Right atrium auricular region (tissue), 2 donors: ENCODE measurements at regions not wholly inside any gene's neighbourhood (a gene's known extent, or its start where the extent isn't known, plus 50 kb on each side); places are given as distances from the start of the nearest gene placed in this dataset.
"Not testable (repeated sequence)": the region's sequence is repeated elsewhere in the genome, so short reads cannot be mapped to it uniquely, and the experiment has no call there.

Experiments
- DNase-seq: peaks from one replicate; pipeline ENCODE4 v3.0.0-alpha.2; 2019; ENCODE audit warnings: low spot score
- H3K27ac ChIP-seq, 2 donors: fragments of 200-600 bp; sonication (generic); 1 replicate in 1 of 2; 2 replicates in 1 of 2; pipeline ENCODE4 v1.5.1; 2016 to 2019
- H3K27me3 ChIP-seq, 2 donors: fragments of 200-600 bp; sonication (generic); one replicate each; pipeline versions ENCODE4 v1.5.1 to v1.6.0; 2017 to 2019
- H3K36me3 ChIP-seq: fragments of 200-600 bp; sonication (generic); one replicate; pipeline ENCODE4 v1.5.1; 2016
- H3K4me1 ChIP-seq, 2 donors: fragments of 200-600 bp; sonication (generic); one replicate each; pipeline versions ENCODE4 v1.5.1 to v1.6.0; 2017 to 2019
- H3K4me3 ChIP-seq, 2 donors: fragments of 200-600 bp; sonication (generic); 1 replicate in 1 of 2; 2 replicates in 1 of 2; pipeline ENCODE4 v1.5.1; 2017 to 2019; ENCODE audit warnings: mild to moderate bottlenecking in 1 of 2, moderate library complexity in 1 of 2
- H3K9me3 ChIP-seq, 2 donors: fragments of 200-600 bp; sonication (generic); one replicate each; pipeline ENCODE4 v1.5.1; 2019
- TF ChIP-seq, protein P1 (sequence below), 2 donors: fragments of 200-600 bp; sonication (generic); IDR thresholded peaks; one replicate each; pipeline ENCODE4 v1.5.1; 2019; ENCODE audit warnings: antibody characterized with exemption in 2 of 2

DNA sequence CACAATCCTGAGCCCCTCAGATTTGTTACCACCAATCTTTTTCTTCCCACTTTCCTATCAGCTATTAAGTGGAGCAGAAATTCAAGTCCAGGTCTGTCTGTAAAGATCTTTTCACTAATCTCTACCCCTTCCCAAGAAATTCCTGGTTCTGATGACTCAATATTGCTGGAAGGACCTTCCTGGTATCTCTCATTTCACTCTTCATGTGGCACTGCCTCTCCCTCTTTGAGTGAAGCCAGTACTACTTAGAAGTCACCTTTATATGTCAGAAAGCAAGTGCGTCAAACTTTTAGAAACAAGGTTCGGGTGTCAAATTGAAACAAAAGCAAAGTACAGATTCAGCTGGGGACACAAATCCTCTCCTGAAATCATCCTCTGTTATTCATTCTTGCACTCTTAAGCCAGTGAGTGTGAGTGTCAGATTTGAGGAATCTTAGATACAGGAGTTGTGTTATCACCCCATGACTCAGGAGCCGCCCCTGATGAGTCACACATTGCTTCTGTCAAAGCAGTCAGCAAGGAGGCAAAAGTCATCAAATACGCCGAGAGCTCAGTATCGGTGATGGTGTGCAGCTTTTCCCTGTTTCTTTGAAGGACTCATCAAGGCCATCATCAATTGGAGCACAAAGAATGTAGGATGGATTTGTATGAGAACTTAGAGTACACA lies 313.0 kb downstream of the CETN3 start:
- no peaks in the 10 kb centered on the region for H3K9me3 ChIP-seq
- peak overlapping the region in 1 of 2 donors; percentile 57 for H3K27ac ChIP-seq
- no peaks in the 10 kb centered on the region for H3K36me3 ChIP-seq
- no peak overlapping the region for H3K4me3 ChIP-seq
- H3K27me3 ChIP-seq, result no peaks in the 10 kb centered on the region
- peaks cover 0 to 5% of the 10 kb centered on the region in 2 donors for H3K4me1 ChIP-seq
- peak; percentile 71 for DNase-seq
- TF ChIP-seq, protein P1, sequence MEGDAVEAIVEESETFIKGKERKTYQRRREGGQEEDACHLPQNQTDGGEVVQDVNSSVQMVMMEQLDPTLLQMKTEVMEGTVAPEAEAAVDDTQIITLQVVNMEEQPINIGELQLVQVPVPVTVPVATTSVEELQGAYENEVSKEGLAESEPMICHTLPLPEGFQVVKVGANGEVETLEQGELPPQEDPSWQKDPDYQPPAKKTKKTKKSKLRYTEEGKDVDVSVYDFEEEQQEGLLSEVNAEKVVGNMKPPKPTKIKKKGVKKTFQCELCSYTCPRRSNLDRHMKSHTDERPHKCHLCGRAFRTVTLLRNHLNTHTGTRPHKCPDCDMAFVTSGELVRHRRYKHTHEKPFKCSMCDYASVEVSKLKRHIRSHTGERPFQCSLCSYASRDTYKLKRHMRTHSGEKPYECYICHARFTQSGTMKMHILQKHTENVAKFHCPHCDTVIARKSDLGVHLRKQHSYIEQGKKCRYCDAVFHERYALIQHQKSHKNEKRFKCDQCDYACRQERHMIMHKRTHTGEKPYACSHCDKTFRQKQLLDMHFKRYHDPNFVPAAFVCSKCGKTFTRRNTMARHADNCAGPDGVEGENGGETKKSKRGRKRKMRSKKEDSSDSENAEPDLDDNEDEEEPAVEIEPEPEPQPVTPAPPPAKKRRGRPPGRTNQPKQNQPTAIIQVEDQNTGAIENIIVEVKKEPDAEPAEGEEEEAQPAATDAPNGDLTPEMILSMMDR (IDR thresholded peaks at IDR 0.05), result no peak

DNA sequence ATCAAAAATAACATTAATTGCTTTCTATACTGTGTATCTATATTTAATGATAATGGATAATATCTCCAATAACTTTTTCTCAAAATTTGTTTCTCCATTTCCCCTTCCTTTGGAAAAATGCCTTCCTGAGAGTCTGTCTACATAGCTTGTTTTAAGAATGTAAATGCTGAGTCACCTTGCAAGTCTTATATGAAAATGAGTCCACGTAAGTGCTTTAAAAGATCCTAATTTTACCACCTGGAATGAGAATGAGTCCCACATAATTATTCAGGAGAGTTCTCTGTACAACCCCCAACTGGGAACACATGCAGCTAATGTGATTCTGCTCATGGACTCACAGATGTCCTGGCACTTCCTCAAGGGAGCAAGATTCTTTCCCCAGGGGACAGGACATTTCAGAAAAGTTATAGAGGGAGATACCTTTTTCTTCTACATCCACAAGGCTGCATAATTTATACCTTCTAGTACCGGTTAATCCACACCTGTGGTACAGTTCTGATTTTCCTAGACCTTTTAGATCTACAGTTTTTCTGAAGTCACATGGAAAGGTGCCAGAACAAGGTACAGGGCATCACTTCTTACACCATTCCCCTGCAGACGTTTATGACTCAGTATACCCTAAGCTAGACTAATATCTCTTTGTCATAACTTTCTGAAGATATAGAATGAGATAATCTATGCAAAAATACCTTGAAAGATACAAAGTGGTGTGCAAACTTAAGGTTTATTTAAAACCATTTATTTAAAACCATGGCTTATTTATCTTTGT lies 314.1 kb downstream of the CETN3 start:
- Histone ChIP-seq H3K36me3 (no peaks in the 10 kb centered on the region), H3K27ac (no peak overlapping the region), H3K4me1 (peaks cover 0 to 5% of the 10 kb centered on the region in 2 donors), H3K4me3 (no peak overlapping the region), H3K27me3 (no peaks in the 10 kb centered on the region), H3K9me3 (no peaks in the 10 kb centered on the region)
- DNase-seq, result no peak
- TF ChIP-seq, protein P1 (IDR thresholded peaks at IDR 0.05), result no peak

DNA sequence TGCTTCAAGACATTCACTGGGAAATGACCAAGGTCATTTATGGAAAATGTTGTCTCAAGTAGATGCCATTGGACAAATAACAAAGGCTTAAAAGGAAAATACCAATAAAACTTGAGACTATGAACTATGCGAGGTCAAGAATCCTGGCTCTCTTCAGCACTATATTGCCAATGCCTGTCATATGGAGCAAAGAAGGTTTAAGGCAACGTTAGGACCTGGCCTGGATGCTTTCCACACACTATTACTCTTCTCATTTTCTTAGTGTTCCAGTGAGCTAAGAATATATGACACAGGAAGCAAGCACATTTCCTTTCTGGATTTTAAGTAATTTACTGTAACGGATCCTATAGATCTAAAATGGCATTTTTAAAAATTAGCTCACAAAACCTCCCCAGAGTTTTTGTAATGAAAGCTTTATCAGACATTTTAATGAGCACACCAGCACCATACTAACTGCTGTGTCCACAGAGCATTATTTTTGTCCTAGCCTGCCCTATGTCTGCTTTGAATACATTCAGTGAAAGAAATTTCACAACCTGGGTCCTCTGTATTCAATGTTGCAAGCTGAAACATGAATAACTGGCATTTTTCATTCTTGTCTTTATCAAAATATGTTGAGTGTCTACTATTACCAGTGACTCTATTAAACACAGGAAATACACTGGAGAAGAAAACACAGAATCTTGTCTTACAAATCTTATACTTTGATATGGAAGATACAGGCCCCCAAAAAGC lies 315.6 kb downstream of the CETN3 start:
- H3K4me1 ChIP-seq, result peaks cover 0 to 4% of the 10 kb centered on the region in 2 donors
- TF ChIP-seq, protein P1 (IDR thresholded peaks at IDR 0.05), result no peak
- H3K36me3 ChIP-seq, result no peaks in the 10 kb centered on the region
- H3K4me3 ChIP-seq, result no peak overlapping the region
- no peak overlapping the region for H3K27ac ChIP-seq
- DNase-seq, result no peak
- H3K27me3 ChIP-seq, result no peaks in the 10 kb centered on the region
- peaks cover 0 to 9% of the 10 kb centered on the region in 2 donors for H3K9me3 ChIP-seq

DNA sequence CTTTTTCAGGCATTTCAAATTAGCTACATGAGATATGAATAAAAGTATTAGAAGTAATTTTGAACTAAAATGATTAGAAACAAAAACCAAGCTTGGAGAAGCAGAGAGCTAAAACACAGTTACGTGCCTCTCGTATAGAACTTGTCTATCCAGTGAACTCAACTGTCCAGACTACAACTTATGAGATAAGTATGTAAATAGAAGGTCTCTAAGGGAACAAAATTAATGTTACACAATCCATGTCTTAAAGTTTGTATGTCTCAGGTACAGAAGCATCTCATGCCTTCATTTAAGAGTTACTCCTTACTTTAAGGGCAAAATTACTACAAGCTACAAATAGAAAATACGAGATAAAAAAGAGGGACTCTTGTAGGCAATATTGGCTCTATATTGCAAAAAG lies 316.8 kb downstream of the CETN3 start:
- H3K27ac ChIP-seq, result no peak overlapping the region
- H3K27me3 ChIP-seq, result no peaks in the 10 kb centered on the region
- no peak for DNase-seq
- H3K9me3 ChIP-seq, result peaks cover 0 to 9% of the 10 kb centered on the region in 2 donors
- H3K36me3 ChIP-seq, result no peaks in the 10 kb centered on the region
- no peaks in the 10 kb centered on the region for H3K4me1 ChIP-seq
- TF ChIP-seq, protein P1 (IDR thresholded peaks at IDR 0.05), result no peak
- H3K4me3 ChIP-seq, result no peak overlapping the region

DNA sequence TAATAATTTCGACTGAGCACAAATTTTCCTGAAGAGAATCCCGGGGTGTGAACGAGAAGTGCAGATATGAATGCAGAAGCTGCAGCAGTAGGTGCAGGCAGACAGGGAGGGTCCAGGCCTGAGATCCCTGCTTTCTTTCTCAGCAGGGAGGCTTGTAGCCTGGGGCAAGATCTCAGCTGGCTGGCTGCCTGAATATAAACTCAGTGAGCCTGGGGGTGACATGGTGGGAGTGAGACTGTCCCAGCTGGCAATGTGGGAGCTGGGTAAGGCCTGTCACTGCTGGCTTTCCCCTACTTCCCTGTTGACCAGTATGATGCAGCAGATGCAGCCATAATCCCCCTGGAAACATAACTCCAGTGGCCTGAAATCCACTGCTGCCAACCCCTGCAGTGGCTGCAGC lies 325.2 kb downstream of the CETN3 start:
- no peak overlapping the region for H3K4me3 ChIP-seq
- H3K9me3 ChIP-seq, result peaks cover 0 to 19% of the 10 kb centered on the region in 2 donors
- TF ChIP-seq, protein P1 (IDR thresholded peaks at IDR 0.05), result no peak
- H3K4me1 ChIP-seq, result no peaks in the 10 kb centered on the region
- no peak for DNase-seq
- no peaks in the 10 kb centered on the region for H3K36me3 ChIP-seq
- no peaks in the 10 kb centered on the region for H3K27me3 ChIP-seq
- H3K27ac ChIP-seq, result no peak overlapping the region

DNA sequence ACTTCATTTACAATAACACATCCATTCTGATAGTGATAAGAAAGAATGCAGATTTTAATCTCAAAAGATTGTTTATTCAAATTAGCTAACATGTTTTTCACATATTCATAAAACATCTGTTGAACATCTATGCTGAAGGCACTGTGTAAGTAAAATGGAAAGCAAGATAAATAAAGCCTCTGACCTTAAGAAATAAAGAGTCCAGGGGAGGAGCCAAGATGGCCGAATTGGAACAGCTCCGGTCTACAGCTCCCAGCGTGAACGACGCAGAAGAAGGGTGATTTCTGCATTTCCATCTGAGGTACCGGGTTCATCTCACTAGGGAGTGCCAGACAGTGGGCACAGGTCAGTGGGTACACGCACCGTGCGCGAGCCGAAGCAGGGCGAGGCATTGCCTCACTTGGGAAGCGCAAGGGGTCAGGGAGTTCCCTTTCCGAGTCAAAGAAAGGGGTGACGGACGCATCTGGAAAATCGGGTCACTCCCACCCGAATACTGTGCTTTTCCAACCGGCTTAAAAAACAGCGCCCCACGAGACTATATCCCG lies 336.5 kb downstream of the CETN3 start:
- H3K4me1 ChIP-seq, H3K9me3 ChIP-seq, H3K27ac ChIP-seq, H3K36me3 ChIP-seq, DNase-seq, H3K4me3 ChIP-seq, H3K27me3 ChIP-seq: not testable (repeated sequence)
